ENCODE measurements at regions not wholly inside any gene's neighbourhood (a gene's known extent, or its start where the extent isn't known, plus 50 kb on each side); places are given as distances from the start of the nearest gene placed in this dataset.

GRCh38 chr14:81982046-81982445, 448.4 kb upstream of the SEL1L start (continued):
- TF ChIP-seq ZNF462 (CRISPR knock-in tag; IDR thresholded peaks at IDR 0.05) (no peak), JUNB (IDR thresholded peaks at IDR 0.05; ENCODE audit: unreplicated experiment) (no peak), CREB1 (CRISPR knock-in tag; IDR thresholded peaks at IDR 0.05; ENCODE audit: low read depth) (no peak)

GRCh38 chr14:81986005-81986404, 452.4 kb upstream of the SEL1L start:
- H3K27me3 Mint-ChIP-seq (ENCODE audit: insufficient read depth, low read depth, poor library complexity), result peaks cover 3% of the 10 kb centered on the region
- H3K4me3 Mint-ChIP-seq, result no peak overlapping the region
- Histone ChIP-seq H3K79me2 (replicated peaks; ENCODE audit: insufficient read depth) (no peaks in the 10 kb centered on the region), H3K4me1 (ENCODE audit: insufficient read depth) (no peaks in the 10 kb centered on the region), H2AFZ (no peak overlapping the region), H3K4me2 (no peak overlapping the region), H3K27me3 (ENCODE audit: insufficient read depth) (no peaks in the 10 kb centered on the region), H3K9me2 (ENCODE audit: insufficient read depth) (no peaks in the 10 kb centered on the region), H3K27ac (ENCODE audit: low read depth) (no peak overlapping the region), H3K4me3 (no peak overlapping the region), H3K36me3 (ENCODE audit: insufficient read depth) (no peaks in the 10 kb centered on the region), H3F3A (replicated peaks; ENCODE audit: low read depth) (no peaks in the 10 kb centered on the region), H4K20me1 (replicated peaks; ENCODE audit: insufficient read depth) (no peaks in the 10 kb centered on the region)
- peaks cover 10% of the 10 kb centered on the region; the same call in 1 of the 3 replicates for H3K36me3 Mint-ChIP-seq (ENCODE audit: low read depth)
- H3K9me3 Mint-ChIP-seq, result peaks cover 77% of the 10 kb centered on the region
- H3K4me1 Mint-ChIP-seq, result no peaks in the 10 kb centered on the region
- DNase-seq (ENCODE audit: low spot score) (no peak), ATAC-seq (no peak)
- no peak overlapping the region for H3K27ac Mint-ChIP-seq
- TF ChIP-seq JUNB (IDR thresholded peaks at IDR 0.05; ENCODE audit: unreplicated experiment), result no peak
- TF ChIP-seq EZH2 (IDR thresholded peaks at IDR 0.05; ENCODE audit: low read depth, unreplicated experiment), result no peak
- TF ChIP-seq STAT1 (IDR thresholded peaks at IDR 0.05; ENCODE audit: unreplicated experiment), result no peak
- TF ChIP-seq NANOG (IDR thresholded peaks at IDR 0.05; ENCODE audit: borderline replicate concordance), result no peak
- TF ChIP-seq POLR2AphosphoS5 (IDR thresholded peaks at IDR 0.05; ENCODE audit: low read depth), result no peak
- no peak for TF ChIP-seq CTCF (conservative IDR thresholded peaks at IDR 0.05; ENCODE audit: low read depth in 2 of 2)
- no peak for TF ChIP-seq REST (IDR thresholded peaks at IDR 0.05; ENCODE audit: unreplicated experiment)
- no peak for TF ChIP-seq EZH2phosphoT487 (IDR thresholded peaks at IDR 0.05; ENCODE audit: unreplicated experiment)

All from GM23338 (cell line).